Right lobe of liver (tissue), 4 donors: ENCODE measurements at regions not wholly inside any gene's neighbourhood (a gene's known extent, or its start where the extent isn't known, plus 50 kb on each side); places are given as distances from the start of the nearest gene placed in this dataset.

Experiments
- CTCF ChIP-seq, 4 donors: fragments of 200-600 bp in 3 of 4; fragments of 450-650 bp in 1 of 4; IDR thresholded peaks; one replicate each; pipeline versions ENCODE4 v1.5.1 to v1.8.0; 2016 to 2022; ENCODE audit warnings: antibody characterized with exemption in 4 of 4, mild to moderate bottlenecking in 2 of 4
- POLR2A ChIP-seq: fragments of 450-650 bp; IDR thresholded peaks from one replicate; pipeline ENCODE4 v1.6.1; 2017; ENCODE audit warnings: antibody characterized with exemption, mild to moderate bottlenecking
- donor health status: DM: no; HTN: no; CAD: no.
- donor health status: DM: no; HTN: no; CAD: no.
- donor health status: DM: no; HTN: yes; CAD: no.

GRCh38 chr6:115712291-115712961 is 348.3 kb downstream of the FRK start:
- TF ChIP-seq CTCF (IDR thresholded peaks at IDR 0.05) = no peak
- TF ChIP-seq POLR2A = no peak
